ENCODE measurements at regions not wholly inside any gene's neighbourhood (a gene's known extent, or its start where the extent isn't known, plus 50 kb on each side); places are given as distances from the start of the nearest gene placed in this dataset.

DNA sequence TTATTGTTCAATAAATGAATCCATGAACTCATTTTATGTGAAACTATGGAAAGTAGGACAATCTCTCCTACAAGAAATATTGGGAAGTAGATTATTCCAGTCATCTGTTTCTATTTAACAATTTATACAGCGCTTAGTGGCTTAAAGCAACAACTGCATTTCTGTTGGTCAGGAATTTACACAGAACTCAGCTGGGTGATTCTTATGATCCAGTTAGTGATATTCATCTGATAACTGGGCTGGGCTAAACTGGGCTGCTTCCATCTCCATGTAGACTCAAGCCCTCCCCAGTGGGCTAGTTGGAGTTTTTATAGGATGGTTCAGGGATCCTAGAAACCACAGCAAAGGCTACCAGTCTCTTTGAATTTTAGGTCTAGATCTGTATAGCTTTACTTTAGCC is 497.9 kb upstream of the NEGR1 start:
- CTCF ChIA-PET = no interaction called here
- FAIRE-seq = no peak

DNA sequence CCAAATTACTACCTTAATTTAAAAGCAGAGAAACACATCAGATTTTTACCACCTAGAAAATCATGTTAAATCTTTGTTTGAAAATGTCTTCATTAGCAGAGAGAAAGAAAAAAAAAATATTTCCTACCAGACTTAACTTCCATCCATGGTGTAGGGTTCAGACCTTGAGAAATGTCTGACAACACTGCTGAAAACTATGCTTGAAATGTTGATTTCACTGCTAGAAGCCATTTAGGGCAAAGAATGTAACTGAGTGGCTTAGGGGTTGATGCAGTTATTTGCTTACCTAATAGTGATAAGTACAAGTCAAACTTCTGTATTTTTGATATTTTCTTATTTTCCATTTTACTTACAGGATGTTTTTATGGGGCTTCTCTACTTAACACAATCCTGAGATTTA is 495.6 kb upstream of the NEGR1 start:
- ATAC-seq (no peak), DNase-seq (ENCODE audit: low read depth in 1 of 2, low spot score in 1 of 2) (no peak), FAIRE-seq (no peak)
- TF ChIP-seq CHD4 (IDR thresholded peaks at IDR 0.05; ENCODE audit: borderline replicate concordance) = no peak
- no peak for TF ChIP-seq TP53 (CRISPR knock-in tag; IDR thresholded peaks at IDR 0.05)
- no peak for TF ChIP-seq HOXA7 (CRISPR knock-in tag; IDR thresholded peaks at IDR 0.05)
- TF ChIP-seq CEBPB (IDR thresholded peaks at IDR 0.05) = no peak
- TF ChIP-seq ZNF302 (CRISPR knock-in tag; IDR thresholded peaks at IDR 0.05) = no peak
- no peak for TF ChIP-seq GATA3 (IDR thresholded peaks at IDR 0.05; ENCODE audit: borderline replicate concordance)
- no peak for TF ChIP-seq EHF (CRISPR knock-in tag; IDR thresholded peaks at IDR 0.05)
- no peak for TF ChIP-seq RAD21 (conservative IDR thresholded peaks at IDR 0.05 in 1 of 2, IDR thresholded peaks at IDR 0.05 in 1 of 2)
- TF ChIP-seq HOXB13 (CRISPR knock-in tag; IDR thresholded peaks at IDR 0.05; ENCODE audit: low read depth) = no peak
- TF ChIP-seq, protein P1, sequence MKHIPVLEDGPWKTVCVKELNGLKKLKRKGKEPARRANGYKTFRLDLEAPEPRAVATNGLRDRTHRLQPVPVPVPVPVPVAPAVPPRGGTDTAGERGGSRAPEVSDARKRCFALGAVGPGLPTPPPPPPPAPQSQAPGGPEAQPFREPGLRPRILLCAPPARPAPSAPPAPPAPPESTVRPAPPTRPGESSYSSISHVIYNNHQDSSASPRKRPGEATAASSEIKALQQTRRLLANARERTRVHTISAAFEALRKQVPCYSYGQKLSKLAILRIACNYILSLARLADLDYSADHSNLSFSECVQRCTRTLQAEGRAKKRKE (CRISPR knock-in tag; IDR thresholded peaks at IDR 0.05; ENCODE audit: low read depth) = no peak
- TF ChIP-seq ZFP36 (IDR thresholded peaks at IDR 0.05; ENCODE audit: borderline replicate concordance, partially characterized antibody) = no peak
- TF ChIP-seq, protein P2, sequence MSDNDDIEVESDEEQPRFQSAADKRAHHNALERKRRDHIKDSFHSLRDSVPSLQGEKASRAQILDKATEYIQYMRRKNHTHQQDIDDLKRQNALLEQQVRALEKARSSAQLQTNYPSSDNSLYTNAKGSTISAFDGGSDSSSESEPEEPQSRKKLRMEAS (IDR thresholded peaks at IDR 0.05) = no peak
- no peak for TF ChIP-seq RFX5 (IDR thresholded peaks at IDR 0.05)
- TF ChIP-seq, protein P3, sequence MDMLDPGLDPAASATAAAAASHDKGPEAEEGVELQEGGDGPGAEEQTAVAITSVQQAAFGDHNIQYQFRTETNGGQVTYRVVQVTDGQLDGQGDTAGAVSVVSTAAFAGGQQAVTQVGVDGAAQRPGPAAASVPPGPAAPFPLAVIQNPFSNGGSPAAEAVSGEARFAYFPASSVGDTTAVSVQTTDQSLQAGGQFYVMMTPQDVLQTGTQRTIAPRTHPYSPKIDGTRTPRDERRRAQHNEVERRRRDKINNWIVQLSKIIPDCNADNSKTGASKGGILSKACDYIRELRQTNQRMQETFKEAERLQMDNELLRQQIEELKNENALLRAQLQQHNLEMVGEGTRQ (IDR thresholded peaks at IDR 0.05) = no peak
- TF ChIP-seq ESRRA (IDR thresholded peaks at IDR 0.05; ENCODE audit: borderline replicate concordance, low read length) = no peak
- TF ChIP-seq HEYL (CRISPR knock-in tag; IDR thresholded peaks at IDR 0.05) = no peak
- TF ChIP-seq ZC3H11A (IDR thresholded peaks at IDR 0.05) = no peak
- no peak for TF ChIP-seq CBX8 (IDR thresholded peaks at IDR 0.05)
- ChIA-PET POLR2A (no interaction called here), CTCF (no interaction called here)
- H3K4me1 ChIP-seq = no peaks in the 10 kb centered on the region
- H3K4me3 ChIP-seq = no peak overlapping the region
- no peak overlapping the region for H3K27ac ChIP-seq
- H3K4me2 ChIP-seq = no peak overlapping the region
- H3K9me3 ChIP-seq = no peaks in the 10 kb centered on the region; the same call in 2 of the 3 replicates

More for the DNA sequence above, 497.9 kb upstream of the NEGR1 start:
- TF ChIP-seq HEYL (CRISPR knock-in tag; IDR thresholded peaks at IDR 0.05) (no peak), RARB (CRISPR knock-in tag; IDR thresholded peaks at IDR 0.05) (no peak), RAD21 (conservative IDR thresholded peaks at IDR 0.05 in 1 of 2, IDR thresholded peaks at IDR 0.05 in 1 of 2) (no peak), RNF2 (IDR thresholded peaks at IDR 0.05; ENCODE audit: borderline replicate concordance, low read depth) (no peak), JUN (IDR thresholded peaks at IDR 0.05) (no peak), SMC3 (IDR thresholded peaks at IDR 0.05) (no peak)
- TF ChIP-seq, protein P4, sequence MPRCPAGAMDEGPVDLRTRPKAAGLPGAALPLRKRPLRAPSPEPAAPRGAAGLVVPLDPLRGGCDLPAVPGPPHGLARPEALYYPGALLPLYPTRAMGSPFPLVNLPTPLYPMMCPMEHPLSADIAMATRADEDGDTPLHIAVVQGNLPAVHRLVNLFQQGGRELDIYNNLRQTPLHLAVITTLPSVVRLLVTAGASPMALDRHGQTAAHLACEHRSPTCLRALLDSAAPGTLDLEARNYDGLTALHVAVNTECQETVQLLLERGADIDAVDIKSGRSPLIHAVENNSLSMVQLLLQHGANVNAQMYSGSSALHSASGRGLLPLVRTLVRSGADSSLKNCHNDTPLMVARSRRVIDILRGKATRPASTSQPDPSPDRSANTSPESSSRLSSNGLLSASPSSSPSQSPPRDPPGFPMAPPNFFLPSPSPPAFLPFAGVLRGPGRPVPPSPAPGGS (IDR thresholded peaks at IDR 0.05) = no peak
- TF ChIP-seq, protein P2 (IDR thresholded peaks at IDR 0.05) = no peak
- TF ChIP-seq, protein P5, sequence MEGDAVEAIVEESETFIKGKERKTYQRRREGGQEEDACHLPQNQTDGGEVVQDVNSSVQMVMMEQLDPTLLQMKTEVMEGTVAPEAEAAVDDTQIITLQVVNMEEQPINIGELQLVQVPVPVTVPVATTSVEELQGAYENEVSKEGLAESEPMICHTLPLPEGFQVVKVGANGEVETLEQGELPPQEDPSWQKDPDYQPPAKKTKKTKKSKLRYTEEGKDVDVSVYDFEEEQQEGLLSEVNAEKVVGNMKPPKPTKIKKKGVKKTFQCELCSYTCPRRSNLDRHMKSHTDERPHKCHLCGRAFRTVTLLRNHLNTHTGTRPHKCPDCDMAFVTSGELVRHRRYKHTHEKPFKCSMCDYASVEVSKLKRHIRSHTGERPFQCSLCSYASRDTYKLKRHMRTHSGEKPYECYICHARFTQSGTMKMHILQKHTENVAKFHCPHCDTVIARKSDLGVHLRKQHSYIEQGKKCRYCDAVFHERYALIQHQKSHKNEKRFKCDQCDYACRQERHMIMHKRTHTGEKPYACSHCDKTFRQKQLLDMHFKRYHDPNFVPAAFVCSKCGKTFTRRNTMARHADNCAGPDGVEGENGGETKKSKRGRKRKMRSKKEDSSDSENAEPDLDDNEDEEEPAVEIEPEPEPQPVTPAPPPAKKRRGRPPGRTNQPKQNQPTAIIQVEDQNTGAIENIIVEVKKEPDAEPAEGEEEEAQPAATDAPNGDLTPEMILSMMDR (IDR thresholded peaks at IDR 0.05) = no peak
- TF ChIP-seq, protein P6, sequence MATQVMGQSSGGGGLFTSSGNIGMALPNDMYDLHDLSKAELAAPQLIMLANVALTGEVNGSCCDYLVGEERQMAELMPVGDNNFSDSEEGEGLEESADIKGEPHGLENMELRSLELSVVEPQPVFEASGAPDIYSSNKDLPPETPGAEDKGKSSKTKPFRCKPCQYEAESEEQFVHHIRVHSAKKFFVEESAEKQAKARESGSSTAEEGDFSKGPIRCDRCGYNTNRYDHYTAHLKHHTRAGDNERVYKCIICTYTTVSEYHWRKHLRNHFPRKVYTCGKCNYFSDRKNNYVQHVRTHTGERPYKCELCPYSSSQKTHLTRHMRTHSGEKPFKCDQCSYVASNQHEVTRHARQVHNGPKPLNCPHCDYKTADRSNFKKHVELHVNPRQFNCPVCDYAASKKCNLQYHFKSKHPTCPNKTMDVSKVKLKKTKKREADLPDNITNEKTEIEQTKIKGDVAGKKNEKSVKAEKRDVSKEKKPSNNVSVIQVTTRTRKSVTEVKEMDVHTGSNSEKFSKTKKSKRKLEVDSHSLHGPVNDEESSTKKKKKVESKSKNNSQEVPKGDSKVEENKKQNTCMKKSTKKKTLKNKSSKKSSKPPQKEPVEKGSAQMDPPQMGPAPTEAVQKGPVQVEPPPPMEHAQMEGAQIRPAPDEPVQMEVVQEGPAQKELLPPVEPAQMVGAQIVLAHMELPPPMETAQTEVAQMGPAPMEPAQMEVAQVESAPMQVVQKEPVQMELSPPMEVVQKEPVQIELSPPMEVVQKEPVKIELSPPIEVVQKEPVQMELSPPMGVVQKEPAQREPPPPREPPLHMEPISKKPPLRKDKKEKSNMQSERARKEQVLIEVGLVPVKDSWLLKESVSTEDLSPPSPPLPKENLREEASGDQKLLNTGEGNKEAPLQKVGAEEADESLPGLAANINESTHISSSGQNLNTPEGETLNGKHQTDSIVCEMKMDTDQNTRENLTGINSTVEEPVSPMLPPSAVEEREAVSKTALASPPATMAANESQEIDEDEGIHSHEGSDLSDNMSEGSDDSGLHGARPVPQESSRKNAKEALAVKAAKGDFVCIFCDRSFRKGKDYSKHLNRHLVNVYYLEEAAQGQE (IDR thresholded peaks at IDR 0.05) = no peak
- Histone ChIP-seq H3K4me2 (no peak overlapping the region), H3K4me3 (no peak overlapping the region), H3K27ac (no peak overlapping the region), H3K9me3 (no peaks in the 10 kb centered on the region; the same call in 2 of the 3 replicates), H3K4me1 (no peaks in the 10 kb centered on the region)
- 25% methylated on average over 1 of the region's 1 CpG for WGBS (ENCODE audit: missing lambda C conversion rate)
- POLR2A ChIA-PET = no interaction called here
- DNase-seq (ENCODE audit: low read depth in 1 of 2, low spot score in 1 of 2) (no peak), ATAC-seq (no peak)
